ENCODE measurements at regions not wholly inside any gene's neighbourhood (a gene's known extent, or its start where the extent isn't known, plus 50 kb on each side); places are given as distances from the start of the nearest gene placed in this dataset.

DNA sequence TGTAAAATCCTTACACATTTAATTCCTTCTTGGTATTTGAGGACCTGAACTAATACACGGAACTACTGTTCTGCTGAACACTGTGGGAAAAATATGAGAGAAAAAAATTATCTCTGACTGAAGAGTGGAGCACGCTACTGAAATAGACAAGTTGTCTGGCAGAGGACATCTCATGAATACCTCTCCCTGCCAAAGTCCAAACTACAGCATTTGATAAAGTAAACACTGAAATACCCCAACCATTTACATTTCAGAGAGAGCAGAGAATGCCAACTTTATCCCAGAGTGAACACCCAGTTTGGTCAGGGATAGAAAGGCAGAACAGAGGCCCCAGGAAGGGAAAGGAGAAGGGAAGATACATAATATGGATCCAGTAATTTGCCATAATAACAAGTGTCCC, 920.7 kb downstream of the SQOR start:
- TF ChIP-seq, protein P1, sequence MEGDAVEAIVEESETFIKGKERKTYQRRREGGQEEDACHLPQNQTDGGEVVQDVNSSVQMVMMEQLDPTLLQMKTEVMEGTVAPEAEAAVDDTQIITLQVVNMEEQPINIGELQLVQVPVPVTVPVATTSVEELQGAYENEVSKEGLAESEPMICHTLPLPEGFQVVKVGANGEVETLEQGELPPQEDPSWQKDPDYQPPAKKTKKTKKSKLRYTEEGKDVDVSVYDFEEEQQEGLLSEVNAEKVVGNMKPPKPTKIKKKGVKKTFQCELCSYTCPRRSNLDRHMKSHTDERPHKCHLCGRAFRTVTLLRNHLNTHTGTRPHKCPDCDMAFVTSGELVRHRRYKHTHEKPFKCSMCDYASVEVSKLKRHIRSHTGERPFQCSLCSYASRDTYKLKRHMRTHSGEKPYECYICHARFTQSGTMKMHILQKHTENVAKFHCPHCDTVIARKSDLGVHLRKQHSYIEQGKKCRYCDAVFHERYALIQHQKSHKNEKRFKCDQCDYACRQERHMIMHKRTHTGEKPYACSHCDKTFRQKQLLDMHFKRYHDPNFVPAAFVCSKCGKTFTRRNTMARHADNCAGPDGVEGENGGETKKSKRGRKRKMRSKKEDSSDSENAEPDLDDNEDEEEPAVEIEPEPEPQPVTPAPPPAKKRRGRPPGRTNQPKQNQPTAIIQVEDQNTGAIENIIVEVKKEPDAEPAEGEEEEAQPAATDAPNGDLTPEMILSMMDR (IDR thresholded peaks at IDR 0.05): no peak
- TF ChIP-seq ZFX (IDR thresholded peaks at IDR 0.05; ENCODE audit: borderline replicate concordance): no peak
- H3K27ac ChIP-seq: no peak overlapping the region

DNA sequence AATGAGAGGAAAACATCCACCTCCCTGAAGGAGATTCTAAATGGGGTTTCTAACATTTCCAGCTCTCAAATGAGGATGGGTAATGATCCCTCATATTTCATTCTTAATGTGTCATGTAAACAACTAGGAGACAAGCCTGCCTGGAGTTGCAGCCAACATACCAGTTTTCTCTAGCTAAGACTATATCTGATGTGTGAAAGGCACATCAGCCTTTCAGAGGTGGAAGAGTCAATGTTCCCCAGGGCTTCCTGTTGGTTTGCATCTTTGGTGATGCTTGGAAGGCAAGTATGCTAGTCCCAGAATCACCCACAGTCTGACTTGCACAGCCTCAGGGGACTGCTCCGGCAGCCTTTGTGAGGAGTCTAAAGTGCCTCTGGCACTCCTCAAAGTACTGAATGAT, 921.2 kb downstream of the SQOR start:
- no peak for TF ChIP-seq ZFX (IDR thresholded peaks at IDR 0.05; ENCODE audit: borderline replicate concordance)
- TF ChIP-seq, protein P1 (IDR thresholded peaks at IDR 0.05): no peak
- H3K27ac ChIP-seq: no peak overlapping the region

DNA sequence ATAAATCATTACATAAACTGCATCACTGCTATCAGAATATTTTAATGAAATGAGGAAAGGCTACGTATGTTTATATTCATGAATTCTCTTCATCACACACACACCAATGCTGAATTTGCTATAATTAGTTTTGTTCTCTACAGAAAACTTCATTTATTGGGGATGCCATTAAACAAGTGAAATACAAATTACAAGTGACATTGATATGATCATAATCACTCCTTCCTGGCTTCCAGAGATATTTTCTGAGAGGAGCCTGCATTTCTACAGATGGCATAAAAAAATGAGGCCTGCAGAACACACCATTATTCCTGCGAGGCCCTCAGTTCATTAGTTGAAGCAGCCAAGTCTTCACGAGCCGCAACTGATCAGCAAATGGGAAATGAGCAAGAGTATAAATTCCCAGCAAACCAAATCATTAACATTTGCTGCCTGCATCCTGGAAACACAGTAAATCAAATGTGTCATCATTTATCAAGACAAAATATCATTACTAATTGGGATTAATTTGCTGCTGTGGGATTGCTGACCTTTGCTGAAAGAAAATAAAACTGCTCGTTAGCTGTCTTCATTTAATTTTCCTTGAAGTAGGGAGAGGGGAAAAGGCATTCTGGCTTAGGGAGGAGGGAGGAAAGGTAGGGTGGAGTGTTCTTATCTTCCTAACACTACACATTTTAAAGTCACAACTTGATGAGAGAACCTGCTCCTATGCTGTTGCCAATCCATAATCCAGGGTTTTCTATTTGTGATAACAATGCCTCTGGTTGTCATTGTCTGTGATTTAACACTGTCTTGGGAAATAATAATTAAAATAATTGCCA, 921.9 kb downstream of the SQOR start:
- no peak overlapping the region for H3K27ac ChIP-seq
- TF ChIP-seq, protein P1 (IDR thresholded peaks at IDR 0.05): no peak
- TF ChIP-seq ZFX (IDR thresholded peaks at IDR 0.05; ENCODE audit: borderline replicate concordance): no peak

DNA sequence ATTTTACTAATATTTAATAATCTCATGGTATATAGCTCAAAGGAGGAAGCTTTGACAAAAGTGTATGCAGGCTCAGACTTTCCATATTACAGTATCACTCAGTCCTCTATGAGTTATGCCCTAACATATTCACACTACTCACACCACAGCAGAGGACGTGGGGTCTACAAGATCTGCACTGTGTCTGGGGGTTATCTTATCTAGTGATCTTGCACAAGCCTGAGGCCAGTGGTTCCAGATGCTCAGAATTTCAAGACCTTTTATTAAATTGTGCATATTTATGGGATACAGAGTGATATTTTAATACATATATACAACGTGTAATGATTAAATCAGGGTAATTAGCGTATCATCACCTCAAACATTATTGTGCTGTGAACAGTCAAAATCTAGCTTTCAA, 933.1 kb downstream of the SQOR start:
- H3K27ac ChIP-seq: no peak overlapping the region
- TF ChIP-seq, protein P1 (IDR thresholded peaks at IDR 0.05): no peak
- no peak for TF ChIP-seq ZFX (IDR thresholded peaks at IDR 0.05; ENCODE audit: borderline replicate concordance)

DNA sequence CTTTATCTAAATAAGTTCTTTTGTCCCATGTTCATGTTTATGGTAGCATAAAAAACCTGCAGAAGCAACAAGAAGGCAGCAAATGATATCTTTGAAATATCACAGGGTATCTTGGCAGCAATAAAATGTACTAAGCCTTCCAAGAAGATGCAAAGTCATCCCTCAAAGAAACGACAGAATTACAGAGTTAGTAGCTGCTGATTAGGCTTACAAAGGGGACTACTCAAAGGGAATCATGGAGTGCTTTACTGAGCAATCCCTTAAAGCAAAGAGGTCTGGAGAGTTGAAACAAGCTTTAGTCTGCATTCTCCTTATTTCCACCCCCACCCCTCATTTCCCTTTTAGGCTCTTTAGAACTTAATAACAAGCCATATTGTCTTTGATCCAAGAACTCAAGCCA, 935.0 kb downstream of the SQOR start:
- TF ChIP-seq, protein P1 (IDR thresholded peaks at IDR 0.05): no peak
- TF ChIP-seq ZFX (IDR thresholded peaks at IDR 0.05; ENCODE audit: borderline replicate concordance): no peak
- no peak overlapping the region for H3K27ac ChIP-seq

DNA sequence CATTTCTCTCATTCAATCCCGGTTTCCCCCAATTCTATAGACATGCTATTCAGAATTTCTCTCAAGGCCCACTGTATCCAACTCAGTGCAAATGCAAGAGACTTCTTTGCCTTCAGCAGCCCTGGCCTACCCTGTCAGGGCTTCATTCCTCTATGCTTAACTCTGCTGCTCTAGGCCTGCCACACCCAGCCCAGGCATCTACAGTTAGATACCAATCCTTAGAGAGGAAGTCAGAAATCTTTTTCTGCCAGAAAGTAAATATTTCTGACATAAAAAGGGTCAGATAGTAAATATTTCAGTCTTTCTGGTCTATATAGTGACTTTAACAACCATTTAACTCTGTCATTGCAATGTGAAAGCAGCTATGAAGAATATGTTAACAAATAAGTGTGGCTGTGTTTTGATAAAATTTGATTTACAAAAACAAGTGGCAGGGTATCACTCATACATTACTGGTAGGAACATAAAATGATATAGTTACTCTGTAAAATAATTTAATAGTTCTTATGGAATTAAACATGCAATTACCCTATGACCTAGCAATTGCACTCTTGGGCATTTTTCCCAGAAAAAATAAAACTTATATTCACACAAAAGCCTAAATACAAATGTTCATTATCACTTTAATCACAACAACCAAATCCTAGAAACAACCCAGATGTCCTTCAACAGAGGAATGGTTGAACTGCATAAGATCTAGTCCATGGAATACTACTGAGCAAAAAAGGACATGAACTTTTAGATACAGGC, 942.0 kb downstream of the SQOR start:
- TF ChIP-seq, protein P1 (IDR thresholded peaks at IDR 0.05): no peak
- TF ChIP-seq ZFX (IDR thresholded peaks at IDR 0.05; ENCODE audit: borderline replicate concordance): no peak

DNA sequence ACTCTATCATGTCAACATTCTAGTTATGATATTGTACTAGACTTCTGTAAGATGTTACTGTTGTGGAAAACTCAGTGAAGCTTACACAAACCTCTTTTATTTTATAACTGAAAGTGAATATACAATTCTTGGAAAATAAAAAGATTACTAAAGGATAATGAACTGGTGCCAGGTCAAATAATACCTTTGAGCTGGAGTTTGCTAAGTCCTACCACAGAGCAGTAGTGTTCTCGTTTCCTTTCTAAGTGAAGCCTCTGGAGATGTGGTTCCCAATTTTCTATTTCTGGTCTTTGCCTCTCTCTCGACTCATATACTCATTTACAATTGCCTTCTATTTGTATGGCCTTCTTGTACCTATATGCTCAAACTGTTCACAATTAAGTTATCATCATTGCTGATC, 942.9 kb downstream of the SQOR start:
- H3K27ac ChIP-seq: no peak overlapping the region
- TF ChIP-seq, protein P1 (IDR thresholded peaks at IDR 0.05): no peak
- TF ChIP-seq ZFX (IDR thresholded peaks at IDR 0.05; ENCODE audit: borderline replicate concordance): no peak

More for the DNA sequence above, 942.0 kb downstream of the SQOR start:
- no peak overlapping the region for H3K27ac ChIP-seq
